Neural progenitor cell (in vitro differentiated cells): ENCODE measurements at regions not wholly inside any gene's neighbourhood (a gene's known extent, or its start where the extent isn't known, plus 50 kb on each side); places are given as distances from the start of the nearest gene placed in this dataset.
"Not testable (repeated sequence)": the region's sequence is repeated elsewhere in the genome, so short reads cannot be mapped to it uniquely, and the experiment has no call there.

Experiments
- DNase-seq: peaks from one replicate; pipeline ENCODE4 v3.0.0-alpha.2; 2016; ENCODE audit warnings: low spot score
- H2AFZ ChIP-seq: fragments of 200-600 bp; sonication (generic); replicated peaks from 2 replicates; pipeline ENCODE4 v1.6.1; 2016; ENCODE audit warnings: antibody characterized with exemption
- H3F3A ChIP-seq: fragments of 200-600 bp; sonication (generic); 2 replicates; pipeline ENCODE4 v1.6.1; 2016; ENCODE audit warnings: antibody characterized with exemption, low read depth
- H3K27ac ChIP-seq: fragments of 200-600 bp; sonication (generic); 2 replicates; pipeline ENCODE4 v1.5.1; 2016; ENCODE audit warnings: mild to moderate bottlenecking
- H3K27me3 ChIP-seq: fragments of 200-600 bp; sonication (generic); 2 replicates; pipeline ENCODE4 v1.6.1; 2016; ENCODE audit warnings: mild to moderate bottlenecking, moderate library complexity
- H3K36me3 ChIP-seq: fragments of 200-600 bp; sonication (generic); 2 replicates; pipeline ENCODE4 v1.5.1; 2016
- H3K4me1 ChIP-seq: fragments of 200-600 bp; sonication (generic); 2 replicates; pipeline ENCODE4 v1.6.1; 2016; ENCODE audit warnings: mixed run types
- H3K4me2 ChIP-seq: fragments of 200-600 bp; sonication (generic); 2 replicates; pipeline ENCODE4 v1.6.1; 2016
- H3K4me3 ChIP-seq: fragments of 200-600 bp; sonication (generic); 2 replicates; pipeline ENCODE4 v1.5.1; 2016
- H3K79me2 ChIP-seq: fragments of 200-600 bp; sonication (generic); 2 replicates; pipeline ENCODE4 v1.6.1; 2016; ENCODE audit warnings: low read depth
- H3K9ac ChIP-seq: fragments of 200-600 bp; sonication (generic); 2 replicates; pipeline ENCODE4 v1.6.1; 2016
- H3K9me3 ChIP-seq: fragments of 200-600 bp; sonication (generic); 2 replicates; pipeline ENCODE4 v1.5.1; 2016; ENCODE audit warnings: low read depth
- H4K20me1 ChIP-seq: fragments of 200-600 bp; sonication (generic); 2 replicates; pipeline ENCODE4 v1.6.1; 2016; ENCODE audit warnings: low read depth
- H3K27ac Mint-ChIP-seq: 3 replicates; pipeline ENCODE4 v1.8.0; 2021; ENCODE audit warnings: mixed read lengths
- H3K27me3 Mint-ChIP-seq: 2 replicates; pipeline ENCODE4 v1.8.0; 2022; ENCODE audit warnings: low read depth, mild to moderate bottlenecking, inconsistent platforms, moderate library complexity, mixed read lengths; ENCODE audit not compliant: insufficient read depth
- H3K36me3 Mint-ChIP-seq: 3 replicates; pipeline ENCODE4 v1.8.0; 2021; ENCODE audit warnings: mixed read lengths
- H3K4me1 Mint-ChIP-seq: 3 replicates; pipeline ENCODE4 v1.8.0; 2021; ENCODE audit warnings: mixed read lengths
- H3K4me3 Mint-ChIP-seq: 3 replicates; pipeline ENCODE4 v1.8.0; 2021; ENCODE audit warnings: mild to moderate bottlenecking, moderate library complexity, mixed read lengths
- H3K9me3 Mint-ChIP-seq: 3 replicates; pipeline ENCODE4 v1.8.0; 2020; ENCODE audit warnings: mixed read lengths
- CTCF ChIP-seq: fragments of 200-600 bp; sonication (generic); IDR thresholded peaks from 2 replicates; pipeline ENCODE4 v1.5.1; 2017; ENCODE audit warnings: antibody characterized with exemption, mild to moderate bottlenecking
- EZH2 ChIP-seq: fragments of 200-600 bp; sonication (generic); IDR thresholded peaks from 2 replicates; pipeline ENCODE4 v1.6.1; 2017; ENCODE audit warnings: antibody characterized with exemption, mild to moderate bottlenecking, moderate library complexity
- EZH2phosphoT487 ChIP-seq: fragments of 200-600 bp; sonication (generic); IDR thresholded peaks from 2 replicates; pipeline ENCODE4 v1.6.1; 2017; ENCODE audit warnings: antibody characterized with exemption

- Mint-ChIP-seq H3K4me3 (no peak overlapping the region), H3K27me3 (peaks cover 3% of the 10 kb centered on the region), H3K36me3 (no peaks in the 10 kb centered on the region), H3K9me3 (peaks cover 44% of the 10 kb centered on the region), H3K27ac (no peak overlapping the region), H3K4me1 (peaks cover 25% of the 10 kb centered on the region)
- TF ChIP-seq CTCF: no peak
- no peak for TF ChIP-seq EZH2phosphoT487
- no peak for TF ChIP-seq EZH2
- peaks cover 23% of the 10 kb centered on the region for H3K4me1 ChIP-seq
- no peak for DNase-seq
- H3K4me3 ChIP-seq: no peak overlapping the region
- no peaks in the 10 kb centered on the region for H4K20me1 ChIP-seq
- H3F3A ChIP-seq: no peaks in the 10 kb centered on the region
- H3K9me3 ChIP-seq: peaks cover 21% of the 10 kb centered on the region
- no peaks in the 10 kb centered on the region for H3K27me3 ChIP-seq
- no peak overlapping the region for H3K9ac ChIP-seq
- no peak overlapping the region for H3K27ac ChIP-seq
- H2AFZ ChIP-seq: no peak overlapping the region
- no peaks in the 10 kb centered on the region for H3K79me2 ChIP-seq
- H3K36me3 ChIP-seq: no peaks in the 10 kb centered on the region
- no peak overlapping the region for H3K4me2 ChIP-seq
Measured at GRCh38 chr11:130679247-130679646, 230.8 kb downstream of the ADAMTS15 start.

GRCh38 chr11:130682471-130682870 lies 233.8 kb downstream of the SNX19 start:
- not testable (repeated sequence) for H3K9ac ChIP-seq, H3K4me1 Mint-ChIP-seq, DNase-seq, H3K36me3 Mint-ChIP-seq, H3K4me1 ChIP-seq, H4K20me1 ChIP-seq, H3K36me3 ChIP-seq, H3K27me3 ChIP-seq, H3K79me2 ChIP-seq, H3F3A ChIP-seq, H3K27ac Mint-ChIP-seq, H3K4me3 Mint-ChIP-seq, H3K4me3 ChIP-seq, H3K27ac ChIP-seq, H3K27me3 Mint-ChIP-seq, H2AFZ ChIP-seq, H3K4me2 ChIP-seq
- H3K9me3 ChIP-seq: peaks cover 25% of the 10 kb centered on the region
- peaks cover 51% of the 10 kb centered on the region for H3K9me3 Mint-ChIP-seq

GRCh38 chr11:130689222-130689908 lies 226.9 kb downstream of the SNX19 start:
- H2AFZ ChIP-seq: no peak overlapping the region
- peaks cover 6% of the 10 kb centered on the region for H3K4me1 Mint-ChIP-seq
- no peaks in the 10 kb centered on the region for H3K27me3 ChIP-seq
- no peaks in the 10 kb centered on the region for H3K79me2 ChIP-seq
- H3K4me3 ChIP-seq: no peak overlapping the region
- H3K27ac Mint-ChIP-seq: no peak overlapping the region
- H3K27me3 Mint-ChIP-seq: peaks cover 3% of the 10 kb centered on the region
- no peak for DNase-seq
- no peaks in the 10 kb centered on the region for H3F3A ChIP-seq
- H3K4me2 ChIP-seq: no peak overlapping the region
- H3K27ac ChIP-seq: no peak overlapping the region
- H3K4me1 ChIP-seq: peaks cover 4% of the 10 kb centered on the region
- peaks cover 5% of the 10 kb centered on the region for H3K9me3 ChIP-seq
- H3K9me3 Mint-ChIP-seq: peaks cover 15% of the 10 kb centered on the region
- no peaks in the 10 kb centered on the region for H3K36me3 ChIP-seq
- H3K4me3 Mint-ChIP-seq: no peak overlapping the region
- no peak for TF ChIP-seq EZH2phosphoT487
- TF ChIP-seq CTCF: no peak
- no peak for TF ChIP-seq EZH2
- no peaks in the 10 kb centered on the region for H3K36me3 Mint-ChIP-seq
- H4K20me1 ChIP-seq: no peaks in the 10 kb centered on the region
- H3K9ac ChIP-seq: no peak overlapping the region

- Histone ChIP-seq H4K20me1 (no peaks in the 10 kb centered on the region), H3F3A (no peaks in the 10 kb centered on the region), H3K4me2 (no peak overlapping the region), H3K9me3 (peaks cover 2% of the 10 kb centered on the region), H3K9ac (no peak overlapping the region), H3K27ac (no peak overlapping the region), H3K4me1 (peaks cover 4% of the 10 kb centered on the region), H2AFZ (no peak overlapping the region), H3K27me3 (no peaks in the 10 kb centered on the region), H3K36me3 (no peaks in the 10 kb centered on the region), H3K79me2 (no peaks in the 10 kb centered on the region), H3K4me3 (no peak overlapping the region)
- DNase-seq: no peak
- no peaks in the 10 kb centered on the region for H3K36me3 Mint-ChIP-seq
- peaks cover 6% of the 10 kb centered on the region for H3K4me1 Mint-ChIP-seq
- H3K4me3 Mint-ChIP-seq: no peak overlapping the region
- no peak overlapping the region for H3K27ac Mint-ChIP-seq
- peaks cover 9% of the 10 kb centered on the region for H3K9me3 Mint-ChIP-seq
- TF ChIP-seq EZH2phosphoT487: no peak
- no peak for TF ChIP-seq CTCF
- peaks cover 3% of the 10 kb centered on the region for H3K27me3 Mint-ChIP-seq
Measured at GRCh38 chr11:130691581-130691980, 224.7 kb downstream of the SNX19 start.
